ENCODE measurements at regions not wholly inside any gene's neighbourhood (a gene's known extent, or its start where the extent isn't known, plus 50 kb on each side); places are given as distances from the start of the nearest gene placed in this dataset.

- DNase-seq = no peak
Measured at GRCh38 chr5:165624166-165624946, 2118.9 kb downstream of the MAT2B start.

GRCh38 chr5:165626161-165626560, 2120.7 kb downstream of the MAT2B start:
- no peak for DNase-seq

- no peak for DNase-seq
Measured at GRCh38 chr5:165627548-165628170, 2122.2 kb downstream of the MAT2B start.

GRCh38 chr5:165630261-165630778, 2124.9 kb downstream of the MAT2B start:
- peak; percentile 9 for DNase-seq

- no peak for DNase-seq
Measured at GRCh38 chr5:165631235-165631634, 2125.8 kb downstream of the MAT2B start.

- no peak for DNase-seq
Measured at GRCh38 chr5:165642366-165642765, 2136.9 kb downstream of the MAT2B start.

- no peak for DNase-seq
Measured at GRCh38 chr5:165665735-165666400, 2160.4 kb downstream of the MAT2B start.

- DNase-seq = no peak
Measured at GRCh38 chr5:165673499-165673898, 2168.1 kb downstream of the MAT2B start.

GRCh38 chr5:165695796-165696195, 2190.4 kb downstream of the MAT2B start:
- DNase-seq = no peak

- no peak for DNase-seq
Measured at GRCh38 chr5:165705960-165706359, 2200.5 kb downstream of the MAT2B start.

GRCh38 chr5:165712011-165712410, 2206.6 kb downstream of the MAT2B start:
- no peak for DNase-seq

- DNase-seq = no peak
Measured at GRCh38 chr5:165714598-165714997, 2209.2 kb downstream of the MAT2B start.

GRCh38 chr5:165720901-165721300, 2215.5 kb downstream of the MAT2B start:
- no peak for DNase-seq

- DNase-seq = no peak
Measured at GRCh38 chr5:165722401-165722800, 2217.0 kb downstream of the MAT2B start.

GRCh38 chr5:165723931-165724330, 2218.5 kb downstream of the MAT2B start:
- no peak for DNase-seq

- DNase-seq = no peak
Measured at GRCh38 chr5:165728425-165728824, 2223.0 kb downstream of the MAT2B start.

GRCh38 chr5:165735388-165735787, 2230.0 kb downstream of the MAT2B start:
- DNase-seq = no peak

GRCh38 chr5:165739079-165739741, 2233.8 kb downstream of the MAT2B start:
- DNase-seq = no peak

- DNase-seq = no peak
Measured at GRCh38 chr5:165757791-165758190, 2252.4 kb downstream of the MAT2B start.

- no peak for DNase-seq
Measured at GRCh38 chr5:165775111-165775510, 2269.7 kb downstream of the MAT2B start.

GRCh38 chr5:165779505-165779904, 2274.1 kb downstream of the MAT2B start:
- DNase-seq = no peak

GRCh38 chr5:165780901-165781300, 2275.5 kb downstream of the MAT2B start:
- DNase-seq = no peak

GRCh38 chr5:165781738-165782137, 2276.3 kb downstream of the MAT2B start:
- no peak for DNase-seq
